Transverse colon (tissue), 4 donors: ENCODE measurements at regions not wholly inside any gene's neighbourhood (a gene's known extent, or its start where the extent isn't known, plus 50 kb on each side); places are given as distances from the start of the nearest gene placed in this dataset.
"Not testable (repeated sequence)": the region's sequence is repeated elsewhere in the genome, so short reads cannot be mapped to it uniquely, and the experiment has no call there.

Experiments used
- CTCF ChIP-seq, 5 experiments: fragments of 200-600 bp in 3 of 5; fragments of 450-650 bp in 2 of 5; sonication (generic) in 3 of 5; IDR thresholded peaks; 1 replicate in 2 of 5; 2 replicates in 3 of 5; pipeline ENCODE4 v1.5.1; 2016 to 2017; ENCODE audit warnings: antibody characterized with exemption in 5 of 5, inconsistent platforms in 3 of 5, mild to moderate bottlenecking in 2 of 5, moderate library complexity in 1 of 5
- POLR2A ChIP-seq: fragments of 450-650 bp; IDR thresholded peaks from one replicate; pipeline ENCODE4 v1.6.1; 2016; ENCODE audit warnings: antibody characterized with exemption, mild to moderate bottlenecking, moderate library complexity
- POLR2AphosphoS5 ChIP-seq, 3 donors: sonication (generic); formaldehyde crosslinking; IDR thresholded peaks; one replicate each; pipeline ENCODE4 v1.6.1; 2016; ENCODE audit warnings: antibody characterized with exemption in 3 of 3

- not testable (repeated sequence) for TF ChIP-seq CTCF (IDR thresholded peaks at IDR 0.05); POLR2AphosphoS5 (IDR thresholded peaks at IDR 0.05); POLR2A
These were observed 151.5 kb downstream of the PLK2 start for GRCh38 chr5:58308384-58308783.
